Testis (tissue), 2 donors: ENCODE measurements at regions not wholly inside any gene's neighbourhood (a gene's known extent, or its start where the extent isn't known, plus 50 kb on each side); places are given as distances from the start of the nearest gene placed in this dataset.

Experiments used
- POLR2A ChIP-seq: fragments of 450-650 bp; IDR thresholded peaks from one replicate; pipeline ENCODE4 v1.6.1; 2017; ENCODE audit warnings: antibody characterized with exemption, mild to moderate bottlenecking, moderate library complexity
- TF ChIP-seq, protein P1 (sequence below), 3 experiments: fragments of 450-650 bp in 2 of 3; fragments of 200-600 bp in 1 of 3; sonication (generic) in 1 of 3; IDR thresholded peaks; one replicate each; pipeline ENCODE4 v1.5.1; 2016 to 2019; ENCODE audit warnings: antibody characterized with exemption in 3 of 3, mild to moderate bottlenecking in 2 of 3, moderate library complexity in 1 of 3

DNA sequence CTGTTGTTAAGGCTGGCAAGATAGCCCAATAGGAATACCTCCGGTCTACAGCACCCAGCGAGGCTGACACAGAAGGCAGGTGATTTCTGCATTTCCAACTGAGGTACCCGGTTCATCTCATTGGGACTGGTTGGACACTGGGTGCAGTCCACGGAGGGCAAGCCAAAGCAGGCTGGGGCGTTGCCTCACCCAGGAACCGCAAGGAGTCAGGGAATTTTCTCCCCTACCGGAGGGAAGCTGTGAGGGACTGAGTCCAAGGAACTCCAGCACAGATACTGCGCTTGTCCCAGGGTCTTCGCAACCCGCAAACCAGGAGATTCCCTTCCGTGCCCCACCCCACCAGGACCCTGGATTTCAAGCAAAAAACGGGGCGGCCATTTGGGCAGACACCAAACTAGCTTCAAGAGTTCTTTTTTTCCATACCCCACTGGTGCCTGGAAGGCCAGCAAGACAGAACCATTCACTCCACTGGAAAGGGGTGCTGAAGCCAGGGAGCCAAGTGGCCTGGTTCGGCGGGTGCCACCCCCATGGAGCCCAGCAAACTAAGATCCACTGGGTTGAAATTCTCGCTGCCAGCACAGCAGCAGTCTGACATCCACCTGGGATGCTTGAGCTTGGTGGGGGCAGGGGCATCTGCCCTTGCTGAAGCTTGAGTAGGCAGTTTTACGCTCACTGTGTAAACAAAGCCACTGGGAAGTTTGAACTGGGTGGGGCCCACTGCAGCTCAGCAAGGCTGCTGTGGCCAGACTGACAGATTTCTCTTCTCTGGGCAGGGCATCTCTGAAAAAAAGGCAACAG, 647.2 kb downstream of the BNC2 start:
- TF ChIP-seq, protein P1, sequence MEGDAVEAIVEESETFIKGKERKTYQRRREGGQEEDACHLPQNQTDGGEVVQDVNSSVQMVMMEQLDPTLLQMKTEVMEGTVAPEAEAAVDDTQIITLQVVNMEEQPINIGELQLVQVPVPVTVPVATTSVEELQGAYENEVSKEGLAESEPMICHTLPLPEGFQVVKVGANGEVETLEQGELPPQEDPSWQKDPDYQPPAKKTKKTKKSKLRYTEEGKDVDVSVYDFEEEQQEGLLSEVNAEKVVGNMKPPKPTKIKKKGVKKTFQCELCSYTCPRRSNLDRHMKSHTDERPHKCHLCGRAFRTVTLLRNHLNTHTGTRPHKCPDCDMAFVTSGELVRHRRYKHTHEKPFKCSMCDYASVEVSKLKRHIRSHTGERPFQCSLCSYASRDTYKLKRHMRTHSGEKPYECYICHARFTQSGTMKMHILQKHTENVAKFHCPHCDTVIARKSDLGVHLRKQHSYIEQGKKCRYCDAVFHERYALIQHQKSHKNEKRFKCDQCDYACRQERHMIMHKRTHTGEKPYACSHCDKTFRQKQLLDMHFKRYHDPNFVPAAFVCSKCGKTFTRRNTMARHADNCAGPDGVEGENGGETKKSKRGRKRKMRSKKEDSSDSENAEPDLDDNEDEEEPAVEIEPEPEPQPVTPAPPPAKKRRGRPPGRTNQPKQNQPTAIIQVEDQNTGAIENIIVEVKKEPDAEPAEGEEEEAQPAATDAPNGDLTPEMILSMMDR (IDR thresholded peaks at IDR 0.05) = no peak
- no peak for TF ChIP-seq POLR2A
